ENCODE measurements at regions not wholly inside any gene's neighbourhood (a gene's known extent, or its start where the extent isn't known, plus 50 kb on each side); places are given as distances from the start of the nearest gene placed in this dataset.

DNA sequence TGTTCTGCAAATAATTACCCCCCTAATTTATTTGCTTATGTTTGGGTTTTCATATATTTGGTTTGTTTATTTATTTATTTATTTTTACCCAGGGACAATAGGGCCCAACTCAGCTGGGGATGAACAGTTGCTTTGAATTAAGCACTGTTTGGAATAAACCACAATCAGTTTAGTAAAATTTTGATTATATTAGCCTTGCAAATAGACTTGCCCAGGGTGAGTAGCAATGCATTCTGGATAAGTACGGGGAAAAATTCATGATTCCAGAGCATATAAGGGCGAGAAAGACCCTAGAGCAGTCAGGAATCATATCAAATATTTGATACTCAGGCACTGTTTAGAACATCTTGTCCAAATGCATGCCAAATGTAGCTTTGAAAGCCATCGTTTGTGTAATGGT lies 242.7 kb downstream of the OMA1 start:
- TF ChIP-seq, protein P1, sequence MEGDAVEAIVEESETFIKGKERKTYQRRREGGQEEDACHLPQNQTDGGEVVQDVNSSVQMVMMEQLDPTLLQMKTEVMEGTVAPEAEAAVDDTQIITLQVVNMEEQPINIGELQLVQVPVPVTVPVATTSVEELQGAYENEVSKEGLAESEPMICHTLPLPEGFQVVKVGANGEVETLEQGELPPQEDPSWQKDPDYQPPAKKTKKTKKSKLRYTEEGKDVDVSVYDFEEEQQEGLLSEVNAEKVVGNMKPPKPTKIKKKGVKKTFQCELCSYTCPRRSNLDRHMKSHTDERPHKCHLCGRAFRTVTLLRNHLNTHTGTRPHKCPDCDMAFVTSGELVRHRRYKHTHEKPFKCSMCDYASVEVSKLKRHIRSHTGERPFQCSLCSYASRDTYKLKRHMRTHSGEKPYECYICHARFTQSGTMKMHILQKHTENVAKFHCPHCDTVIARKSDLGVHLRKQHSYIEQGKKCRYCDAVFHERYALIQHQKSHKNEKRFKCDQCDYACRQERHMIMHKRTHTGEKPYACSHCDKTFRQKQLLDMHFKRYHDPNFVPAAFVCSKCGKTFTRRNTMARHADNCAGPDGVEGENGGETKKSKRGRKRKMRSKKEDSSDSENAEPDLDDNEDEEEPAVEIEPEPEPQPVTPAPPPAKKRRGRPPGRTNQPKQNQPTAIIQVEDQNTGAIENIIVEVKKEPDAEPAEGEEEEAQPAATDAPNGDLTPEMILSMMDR (IDR thresholded peaks at IDR 0.05 in 4 of 5, conservative IDR thresholded peaks at IDR 0.05 in 1 of 5): no peak
- TF ChIP-seq POLR2A (IDR thresholded peaks at IDR 0.05): no peak
